Endothelial cell of umbilical vein (primary cell): ENCODE measurements at regions not wholly inside any gene's neighbourhood (a gene's known extent, or its start where the extent isn't known, plus 50 kb on each side); places are given as distances from the start of the nearest gene placed in this dataset.

ENCODE experiments used
- BruUV-seq: library from RNA; stranded (reverse); fragments of 400-500 nt; replicated peaks from 2 replicates; lab custom pipeline; 2021; lab: Mats Ljungman, UMichigan
- CTCF ChIA-PET: fragments of 300-600, 350-600 bp; sonication (Branson Sonifier 250); formaldehyde crosslinking; loops from one replicate; lab custom pipeline; 2021; ENCODE audit warnings: antibody characterized with exemption, inconsistent platforms; lab: Charles Lee
- POLR2A ChIA-PET: fragments of 300-600, 350-600 bp; sonication (Branson Sonifier 250); formaldehyde crosslinking; loops from one replicate; lab custom pipeline; 2021; ENCODE audit warnings: antibody characterized with exemption, inconsistent platforms; lab: Charles Lee
- DNase-seq: peaks from one replicate; pipeline ENCODE4 v3.0.0-alpha.2; 2011; ENCODE audit warnings: low read depth, low spot score
- FAIRE-seq: peaks from 2 replicates; lab custom pipeline; 2011; peaks lifted over from hg19 to GRCh38; lab: Jason Lieb, UNC
- H2AFZ ChIP-seq: 2 replicates; pipeline ENCODE4 v1.6.0; 2012; ENCODE audit warnings: low read depth, low read length, control low read depth, inconsistent platforms
- H3K27ac ChIP-seq: 2 replicates; pipeline ENCODE4 v1.5.1; 2011; ENCODE audit warnings: low read depth, mild to moderate bottlenecking, control low read depth, low read length, moderate library complexity; ENCODE audit not compliant: insufficient read depth
- H3K27me3 ChIP-seq, 2 experiments: 2 replicates each; pipeline versions ENCODE4 v1.6.0 to v1.6.1; 2011; ENCODE audit warnings: low read length in 2 of 2, mixed read lengths in 1 of 2; ENCODE audit not compliant: control insufficient read depth in 2 of 2, insufficient read depth in 2 of 2
- H3K36me3 ChIP-seq, 2 experiments: 2 replicates in 1 of 2; 3 replicates in 1 of 2; pipeline ENCODE4 v1.5.1; 2011; ENCODE audit warnings: low read length in 2 of 2, mild to moderate bottlenecking in 1 of 2, moderate library complexity in 1 of 2; ENCODE audit not compliant: control insufficient read depth in 2 of 2, insufficient read depth in 2 of 2; ENCODE audit errors: extremely low read depth in 1 of 2
- H3K4me1 ChIP-seq: 3 replicates; pipeline ENCODE4 v1.5.1; 2011; ENCODE audit warnings: mild to moderate bottlenecking, low read length; ENCODE audit not compliant: control insufficient read depth, insufficient read depth; ENCODE audit errors: extremely low read depth
- H3K4me2 ChIP-seq: 2 replicates; pipeline ENCODE4 v1.6.1; 2011; ENCODE audit warnings: low read length, control low read depth, mixed read lengths; ENCODE audit not compliant: insufficient read depth
- H3K4me3 ChIP-seq, 3 experiments: fragments of 200-600 bp in 1 of 3; sonication (generic), shearing (Covaris generic) in 1 of 3; replicated peaks in 1 of 3; 2 replicates each; pipeline ENCODE4 v1.5.1; 2011 to 2016; ENCODE audit warnings: control low read depth in 3 of 3, low read length in 3 of 3, mild to moderate bottlenecking in 2 of 3, inconsistent platforms in 1 of 3, low read depth in 1 of 3, moderate library complexity in 1 of 3; ENCODE audit not compliant: insufficient read depth in 1 of 3
- H3K79me2 ChIP-seq: 2 replicates; pipeline ENCODE4 v1.6.0; 2012; ENCODE audit warnings: low read length, inconsistent platforms; ENCODE audit not compliant: control insufficient read depth, insufficient read depth
- H3K9ac ChIP-seq: replicated peaks from 2 replicates; pipeline ENCODE3; 2011; ENCODE audit warnings: low read length, control low read depth; ENCODE audit not compliant: insufficient read depth; ENCODE audit errors: extremely low read depth
- H3K9me1 ChIP-seq: replicated peaks from 3 replicates; pipeline ENCODE4 v1.6.0; 2011; ENCODE audit warnings: mild to moderate bottlenecking, low read length; ENCODE audit not compliant: control insufficient read depth, insufficient read depth; ENCODE audit errors: extremely low read depth
- H3K9me3 ChIP-seq: replicated peaks from 2 replicates; pipeline ENCODE4 v1.5.1; 2012; ENCODE audit warnings: low read length, inconsistent platforms; ENCODE audit not compliant: control insufficient read depth, insufficient read depth
- H4K20me1 ChIP-seq: replicated peaks from 2 replicates; pipeline ENCODE3; 2011; ENCODE audit warnings: mild to moderate bottlenecking, low read length; ENCODE audit not compliant: control insufficient read depth, insufficient read depth; ENCODE audit errors: extremely low read depth
- EZH2 ChIP-seq: IDR thresholded peaks from 2 replicates; pipeline ENCODE4 v1.6.1; 2012; ENCODE audit warnings: borderline replicate concordance, low read depth, mild to moderate bottlenecking, moderate library complexity, low read length, inconsistent platforms; ENCODE audit not compliant: severe bottlenecking
- FOS ChIP-seq: IDR thresholded peaks from 2 replicates; pipeline ENCODE4 v1.6.1; 2011; ENCODE audit warnings: mild to moderate bottlenecking, low read length, moderate library complexity, borderline replicate concordance; ENCODE audit not compliant: insufficient read depth
- GATA2 ChIP-seq: IDR thresholded peaks from 2 replicates; pipeline ENCODE4 v1.7.0; 2011; ENCODE audit warnings: low read depth, mild to moderate bottlenecking, moderate library complexity, mixed read lengths, low read length; ENCODE audit not compliant: insufficient read length, insufficient read depth
- JUN ChIP-seq: IDR thresholded peaks from 2 replicates; pipeline ENCODE4 v1.6.1; 2011; ENCODE audit warnings: borderline replicate concordance, low read depth; ENCODE audit not compliant: insufficient read length, insufficient read depth
- MYC ChIP-seq: IDR thresholded peaks from one replicate; pipeline ENCODE4 v1.6.1; 2011; ENCODE audit warnings: mild to moderate bottlenecking, low read depth, low read length
- POLR2A ChIP-seq: IDR thresholded peaks from 2 replicates; pipeline ENCODE4 v1.6.1; 2012; ENCODE audit warnings: low read depth, mild to moderate bottlenecking, control low read depth, low read length
- POLR2AphosphoS5 ChIP-seq: IDR thresholded peaks from 2 replicates; pipeline ENCODE4 v1.6.1; 2012; ENCODE audit warnings: low read depth, mild to moderate bottlenecking, control low read depth, low read length, moderate library complexity; ENCODE audit not compliant: insufficient read depth
- dilution Hi-C: fragments of 300-500 bp; cut with MboI; formaldehyde crosslinking; loops from one replicate; pipeline ENCODE4 v1.15.0; 2019; ENCODE audit warnings: low sequenced_read_pairs; ENCODE audit not compliant: extremely low pct_ligation_motif_present
- intact Hi-C: fragments of 100-400 bp; cut with micrococcal nuclease; formaldehyde crosslinking; loops from one replicate; pipeline ENCODE4 v1.10.0; 2022
- TF ChIP-seq, protein P1 (sequence below), 2 donors: IDR thresholded peaks; 1 replicate in 1 of 2; 2 replicates in 1 of 2; pipeline ENCODE4 v1.5.1; 2011; ENCODE audit warnings: low read length in 2 of 2, mild to moderate bottlenecking in 2 of 2, moderate library complexity in 2 of 2, control low read depth in 1 of 2, inconsistent platforms in 1 of 2, low read depth in 1 of 2; ENCODE audit not compliant: insufficient read depth in 1 of 2; ENCODE audit errors: extremely low read depth in 1 of 2
- TF ChIP-seq, protein P2 (sequence below): IDR thresholded peaks from 2 replicates; pipeline ENCODE4 v1.6.1; 2011; ENCODE audit not compliant: insufficient read depth, insufficient read length

DNA sequence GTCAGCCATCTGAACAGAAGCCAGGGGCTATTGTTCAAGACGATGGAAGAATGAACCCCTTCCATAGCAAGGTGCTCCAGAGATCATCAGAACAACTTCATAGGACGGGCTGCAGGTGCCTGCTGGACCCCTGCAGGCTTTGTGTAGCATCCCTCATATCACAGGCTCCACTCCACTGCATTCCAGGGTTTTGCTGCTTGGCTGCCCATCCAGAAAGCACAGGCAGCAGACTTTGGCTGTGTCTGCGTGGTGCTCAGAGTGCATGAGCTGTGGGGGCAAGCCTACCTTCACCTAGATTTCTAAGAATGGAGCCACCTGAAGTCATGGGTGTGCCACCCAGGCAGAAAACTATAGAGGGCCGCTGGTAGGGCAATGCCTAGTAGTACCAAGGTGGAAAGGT is 93.9 kb upstream of the NLRP1 start:
- Histone ChIP-seq H3K27me3 (peaks cover 4 to 8% of the 10 kb centered on the region in 2 experiments), H3K79me2 (no peaks in the 10 kb centered on the region), H3K9ac (no peak overlapping the region), H3K9me3 (no peaks in the 10 kb centered on the region), H3K4me3 (no peak overlapping the region), H3K36me3 (no peaks in the 10 kb centered on the region), H3K4me2 (no peak overlapping the region), H3K9me1 (no peaks in the 10 kb centered on the region), H4K20me1 (no peaks in the 10 kb centered on the region), H2AFZ (no peak overlapping the region), H3K27ac (no peak overlapping the region), H3K4me1 (no peaks in the 10 kb centered on the region)
- TF ChIP-seq FOS, result no peak
- no peak for TF ChIP-seq POLR2A
- TF ChIP-seq GATA2, result no peak
- TF ChIP-seq JUN, result no peak
- TF ChIP-seq, protein P1, sequence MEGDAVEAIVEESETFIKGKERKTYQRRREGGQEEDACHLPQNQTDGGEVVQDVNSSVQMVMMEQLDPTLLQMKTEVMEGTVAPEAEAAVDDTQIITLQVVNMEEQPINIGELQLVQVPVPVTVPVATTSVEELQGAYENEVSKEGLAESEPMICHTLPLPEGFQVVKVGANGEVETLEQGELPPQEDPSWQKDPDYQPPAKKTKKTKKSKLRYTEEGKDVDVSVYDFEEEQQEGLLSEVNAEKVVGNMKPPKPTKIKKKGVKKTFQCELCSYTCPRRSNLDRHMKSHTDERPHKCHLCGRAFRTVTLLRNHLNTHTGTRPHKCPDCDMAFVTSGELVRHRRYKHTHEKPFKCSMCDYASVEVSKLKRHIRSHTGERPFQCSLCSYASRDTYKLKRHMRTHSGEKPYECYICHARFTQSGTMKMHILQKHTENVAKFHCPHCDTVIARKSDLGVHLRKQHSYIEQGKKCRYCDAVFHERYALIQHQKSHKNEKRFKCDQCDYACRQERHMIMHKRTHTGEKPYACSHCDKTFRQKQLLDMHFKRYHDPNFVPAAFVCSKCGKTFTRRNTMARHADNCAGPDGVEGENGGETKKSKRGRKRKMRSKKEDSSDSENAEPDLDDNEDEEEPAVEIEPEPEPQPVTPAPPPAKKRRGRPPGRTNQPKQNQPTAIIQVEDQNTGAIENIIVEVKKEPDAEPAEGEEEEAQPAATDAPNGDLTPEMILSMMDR (IDR thresholded peaks at IDR 0.05; ENCODE audit: extremely low read depth in 1 of 2, insufficient read depth in 1 of 2, low read depth in 1 of 2, low read length in 2 of 2), result no peak
- TF ChIP-seq, protein P2, sequence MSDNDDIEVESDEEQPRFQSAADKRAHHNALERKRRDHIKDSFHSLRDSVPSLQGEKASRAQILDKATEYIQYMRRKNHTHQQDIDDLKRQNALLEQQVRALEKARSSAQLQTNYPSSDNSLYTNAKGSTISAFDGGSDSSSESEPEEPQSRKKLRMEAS, result no peak
- no peak for TF ChIP-seq POLR2AphosphoS5
- TF ChIP-seq EZH2, result no peak
- no peak for TF ChIP-seq MYC
- POLR2A ChIA-PET, result no interaction called here
- CTCF ChIA-PET, result no interaction called here
- intact Hi-C loops, result no loop called here
- DNase-seq (no peak), FAIRE-seq (no peak)
- BruUV-seq, result no TSS peak
- dilution Hi-C loops, result no loop called here
